ENCODE measurements at regions not wholly inside any gene's neighbourhood (a gene's known extent, or its start where the extent isn't known, plus 50 kb on each side); places are given as distances from the start of the nearest gene placed in this dataset.

GRCh38 chr1:91621907-91622306 lies 121.3 kb downstream of the CDC7 start:
- Histone ChIP-seq H3K4me3 (ENCODE audit: low read length in 2 of 2) (no peak overlapping the region), H3K36me3 (replicated peaks in 1 of 2; ENCODE audit: control insufficient read depth in 2 of 2, insufficient read depth in 2 of 2, low read length in 2 of 2) (no peaks in the 10 kb centered on the region), H3K79me1 (ENCODE audit: low read depth, low read length) (no peaks in the 10 kb centered on the region), H3K4me1 (ENCODE audit: control insufficient read depth in 2 of 2, insufficient read depth in 1 of 2, low read depth in 1 of 2, low read length in 2 of 2) (peaks cover 4 to 6% of the 10 kb centered on the region in 2 donors), H3K4ac (ENCODE audit: low read length) (no peak overlapping the region), H2BK120ac (ENCODE audit: low read depth, low read length) (no peak overlapping the region), H2BK15ac (ENCODE audit: low read length) (no peak overlapping the region), H3K27ac (replicated peaks; ENCODE audit: low read length) (no peak overlapping the region), H3K4me2 (ENCODE audit: insufficient read depth, low read length, poor library complexity, severe bottlenecking) (no peak overlapping the region), H3K27me3 (ENCODE audit: control insufficient read depth in 3 of 3, insufficient read depth in 3 of 3, low read depth in 1 of 3, low read length in 3 of 3) (peaks cover 0 to 6% (median 0%) of the 10 kb centered on the region in 3 experiments), H4K8ac (ENCODE audit: low read depth, low read length) (no peak overlapping the region), H2BK5ac (ENCODE audit: low read length) (no peak overlapping the region), H3K9me3 (replicated peaks in 1 of 2; ENCODE audit: control insufficient read depth in 2 of 2, insufficient read depth in 1 of 2, low read depth in 1 of 2, low read length in 2 of 2) (peaks cover 0 to 3% of the 10 kb centered on the region in 2 donors), H3K23ac (ENCODE audit: low read depth, low read length, poor library complexity) (no peak overlapping the region), H4K91ac (ENCODE audit: low read depth, low read length, poor library complexity) (no peak overlapping the region), H2AK5ac (ENCODE audit: low read depth, low read length) (no peak overlapping the region), H2AFZ (ENCODE audit: low read length) (no peak overlapping the region), H2BK12ac (ENCODE audit: low read length) (no peak overlapping the region), H3K14ac (ENCODE audit: low read length) (no peak overlapping the region), H3K9ac (ENCODE audit: low read depth, low read length, poor library complexity) (no peak overlapping the region), H3K18ac (ENCODE audit: low read length) (no peak overlapping the region)
- WGBS, 2 donors (ENCODE audit: extremely low coverage in 2 of 2, insufficient read length in 2 of 2, insufficient replicate concordance in 1 of 2) = no CpG with 5 or more reads among the region's 2 CpGs
- no peak for DNase-seq (ENCODE audit: low spot score)

DNA sequence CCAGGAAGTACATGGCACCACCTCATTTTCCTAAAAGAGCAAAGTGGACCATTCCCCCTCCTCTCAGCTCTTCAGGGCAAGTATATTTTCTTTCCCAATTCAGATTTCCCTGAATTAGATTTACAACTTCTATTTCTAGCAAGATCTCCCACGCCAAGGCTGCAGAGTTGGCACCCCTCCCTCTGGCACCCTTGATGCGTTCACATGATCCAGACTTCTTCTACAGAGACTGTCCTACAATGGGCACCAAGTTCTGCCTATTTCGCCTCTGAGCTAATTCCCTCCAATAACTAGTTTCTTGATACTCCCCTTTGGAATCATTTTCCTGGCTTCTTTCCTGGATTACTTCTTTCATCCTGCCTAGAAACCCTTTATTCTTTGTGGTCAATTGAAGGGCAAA lies 122.0 kb downstream of the CDC7 start:
- Histone ChIP-seq H3K4me3 (ENCODE audit: low read length in 2 of 2) (no peak overlapping the region), H4K8ac (ENCODE audit: low read depth, low read length) (no peak overlapping the region), H2BK120ac (ENCODE audit: low read depth, low read length) (no peak overlapping the region), H3K9ac (ENCODE audit: low read depth, low read length, poor library complexity) (no peak overlapping the region), H3K79me1 (ENCODE audit: low read depth, low read length) (no peaks in the 10 kb centered on the region), H3K14ac (ENCODE audit: low read length) (no peak overlapping the region), H4K91ac (ENCODE audit: low read depth, low read length, poor library complexity) (no peak overlapping the region), H3K23ac (ENCODE audit: low read depth, low read length, poor library complexity) (no peak overlapping the region), H3K36me3 (replicated peaks in 1 of 2; ENCODE audit: control insufficient read depth in 2 of 2, insufficient read depth in 2 of 2, low read length in 2 of 2) (no peaks in the 10 kb centered on the region), H3K4me1 (ENCODE audit: control insufficient read depth in 2 of 2, insufficient read depth in 1 of 2, low read depth in 1 of 2, low read length in 2 of 2) (peaks cover 0 to 4% of the 10 kb centered on the region in 2 donors), H2BK5ac (ENCODE audit: low read length) (no peak overlapping the region), H3K4ac (ENCODE audit: low read length) (no peak overlapping the region), H3K18ac (ENCODE audit: low read length) (no peak overlapping the region), H2AK5ac (ENCODE audit: low read depth, low read length) (no peak overlapping the region), H2AFZ (ENCODE audit: low read length) (no peak overlapping the region), H2BK15ac (ENCODE audit: low read length) (no peak overlapping the region), H3K4me2 (ENCODE audit: insufficient read depth, low read length, poor library complexity, severe bottlenecking) (no peak overlapping the region), H2BK12ac (ENCODE audit: low read length) (no peak overlapping the region), H3K9me3 (replicated peaks in 1 of 2; ENCODE audit: control insufficient read depth in 2 of 2, insufficient read depth in 1 of 2, low read depth in 1 of 2, low read length in 2 of 2) (peaks cover 0 to 3% of the 10 kb centered on the region in 2 donors), H3K27me3 (ENCODE audit: control insufficient read depth in 3 of 3, insufficient read depth in 3 of 3, low read depth in 1 of 3, low read length in 3 of 3) (peaks cover 0 to 6% (median 0%) of the 10 kb centered on the region in 3 experiments), H3K27ac (replicated peaks; ENCODE audit: low read length) (no peak overlapping the region)
- no peak for DNase-seq (ENCODE audit: low spot score)
- WGBS, 2 donors (ENCODE audit: extremely low coverage in 2 of 2, insufficient read length in 2 of 2, insufficient replicate concordance in 1 of 2) = no CpG with 5 or more reads among the region's 3 CpGs

DNA sequence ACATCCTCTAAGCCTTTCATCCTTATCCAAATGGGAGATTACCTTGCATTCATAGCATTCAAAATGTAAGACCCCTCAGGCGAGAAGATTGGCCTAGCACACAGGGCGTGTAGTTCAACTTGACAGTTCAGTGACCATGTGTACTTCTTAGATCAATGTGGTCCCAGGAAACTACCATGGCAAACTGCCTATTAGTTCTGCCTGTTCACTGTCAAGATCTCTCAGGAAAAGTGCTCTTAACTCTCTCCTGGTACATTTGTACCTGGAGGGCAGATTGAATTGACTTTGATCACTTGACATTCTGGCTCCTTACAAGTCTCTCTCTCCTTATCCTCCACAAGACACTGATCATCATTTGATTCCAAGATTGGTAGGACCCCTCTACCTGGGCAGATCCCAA lies 122.4 kb downstream of the CDC7 start:
- Histone ChIP-seq H3K9me3 (replicated peaks in 1 of 2; ENCODE audit: control insufficient read depth in 2 of 2, insufficient read depth in 1 of 2, low read depth in 1 of 2, low read length in 2 of 2) (peaks cover 0 to 3% of the 10 kb centered on the region in 2 donors), H4K91ac (ENCODE audit: low read depth, low read length, poor library complexity) (no peak overlapping the region), H3K36me3 (replicated peaks in 1 of 2; ENCODE audit: control insufficient read depth in 2 of 2, insufficient read depth in 2 of 2, low read length in 2 of 2) (no peaks in the 10 kb centered on the region), H3K27ac (replicated peaks; ENCODE audit: low read length) (no peak overlapping the region), H3K27me3 (ENCODE audit: control insufficient read depth in 3 of 3, insufficient read depth in 3 of 3, low read depth in 1 of 3, low read length in 3 of 3) (peaks cover 0 to 6% (median 0%) of the 10 kb centered on the region in 3 experiments), H2BK5ac (ENCODE audit: low read length) (no peak overlapping the region), H3K4me1 (ENCODE audit: control insufficient read depth in 2 of 2, insufficient read depth in 1 of 2, low read depth in 1 of 2, low read length in 2 of 2) (peaks cover 0 to 4% of the 10 kb centered on the region in 2 donors), H3K79me1 (ENCODE audit: low read depth, low read length) (no peaks in the 10 kb centered on the region), H3K4me3 (ENCODE audit: low read length in 2 of 2) (no peak overlapping the region), H3K9ac (ENCODE audit: low read depth, low read length, poor library complexity) (no peak overlapping the region), H2BK12ac (ENCODE audit: low read length) (no peak overlapping the region), H3K18ac (ENCODE audit: low read length) (no peak overlapping the region), H3K4ac (ENCODE audit: low read length) (no peak overlapping the region), H2AK5ac (ENCODE audit: low read depth, low read length) (no peak overlapping the region), H3K23ac (ENCODE audit: low read depth, low read length, poor library complexity) (no peak overlapping the region), H2BK15ac (ENCODE audit: low read length) (no peak overlapping the region), H2AFZ (ENCODE audit: low read length) (no peak overlapping the region), H2BK120ac (ENCODE audit: low read depth, low read length) (no peak overlapping the region), H4K8ac (ENCODE audit: low read depth, low read length) (no peak overlapping the region), H3K4me2 (ENCODE audit: insufficient read depth, low read length, poor library complexity, severe bottlenecking) (no peak overlapping the region), H3K14ac (ENCODE audit: low read length) (no peak overlapping the region)
- no peak for DNase-seq (ENCODE audit: low spot score)
- WGBS, 2 donors (ENCODE audit: extremely low coverage in 2 of 2, insufficient read length in 2 of 2, insufficient replicate concordance in 1 of 2) = no CpG with 5 or more reads among the region's 2 CpGs

- DNase-seq (ENCODE audit: low spot score) = no peak
- H4K91ac ChIP-seq (ENCODE audit: low read depth, low read length, poor library complexity) = no peak overlapping the region
Observed at GRCh38 chr1:91624331-91624730, 123.7 kb downstream of the CDC7 start.

More at GRCh38 chr1:91624331-91624730, 123.7 kb downstream of the CDC7 start:
- Histone ChIP-seq H3K14ac (ENCODE audit: low read length) (no peak overlapping the region), H3K4me1 (ENCODE audit: control insufficient read depth in 2 of 2, insufficient read depth in 1 of 2, low read depth in 1 of 2, low read length in 2 of 2) (peaks cover 0 to 4% of the 10 kb centered on the region in 2 donors), H2BK5ac (ENCODE audit: low read length) (no peak overlapping the region), H3K79me1 (ENCODE audit: low read depth, low read length) (no peaks in the 10 kb centered on the region), H2BK120ac (ENCODE audit: low read depth, low read length) (no peak overlapping the region), H3K4ac (ENCODE audit: low read length) (no peak overlapping the region), H2AK5ac (ENCODE audit: low read depth, low read length) (no peak overlapping the region), H3K4me2 (ENCODE audit: insufficient read depth, low read length, poor library complexity, severe bottlenecking) (no peak overlapping the region), H3K27me3 (ENCODE audit: control insufficient read depth in 3 of 3, insufficient read depth in 3 of 3, low read depth in 1 of 3, low read length in 3 of 3) (no peaks in the 10 kb centered on the region), H3K9me3 (replicated peaks in 1 of 2; ENCODE audit: control insufficient read depth in 2 of 2, insufficient read depth in 1 of 2, low read depth in 1 of 2, low read length in 2 of 2) (peaks cover 0 to 3% of the 10 kb centered on the region in 2 donors), H3K27ac (replicated peaks; ENCODE audit: low read length) (no peak overlapping the region), H3K36me3 (replicated peaks in 1 of 2; ENCODE audit: control insufficient read depth in 2 of 2, insufficient read depth in 2 of 2, low read length in 2 of 2) (no peaks in the 10 kb centered on the region), H3K9ac (ENCODE audit: low read depth, low read length, poor library complexity) (no peak overlapping the region), H2BK15ac (ENCODE audit: low read length) (no peak overlapping the region), H2AFZ (ENCODE audit: low read length) (no peak overlapping the region), H3K18ac (ENCODE audit: low read length) (no peak overlapping the region), H3K4me3 (ENCODE audit: low read length in 2 of 2) (no peak overlapping the region), H4K8ac (ENCODE audit: low read depth, low read length) (no peak overlapping the region), H2BK12ac (ENCODE audit: low read length) (no peak overlapping the region), H3K23ac (ENCODE audit: low read depth, low read length, poor library complexity) (no peak overlapping the region)
- no CpG with 5 or more reads among the region's 4 CpGs for WGBS, 2 donors (ENCODE audit: extremely low coverage in 2 of 2, insufficient read length in 2 of 2, insufficient replicate concordance in 1 of 2)
